ENCODE measurements at regions not wholly inside any gene's neighbourhood (a gene's known extent, or its start where the extent isn't known, plus 50 kb on each side); places are given as distances from the start of the nearest gene placed in this dataset.

GRCh38 chr10:50992972-50993766 is 81.1 kb upstream of the PRKG1 start:
- H3K27ac ChIP-seq: peak overlapping the region; percentile 99
- no peaks in the 10 kb centered on the region for H4K20me1 ChIP-seq (ENCODE audit: insufficient read depth)
- peak overlapping the region; percentile 98 for H3K9ac ChIP-seq
- H3K9me3 ChIP-seq (ENCODE audit: low read depth): no peaks in the 10 kb centered on the region
- peak; percentile 95 for DNase-seq
- in situ Hi-C loops (cut with MboI): no loop called here
- H3K36me3 ChIP-seq (ENCODE audit: low read depth): no peaks in the 10 kb centered on the region
- peak overlapping the region; percentile 99 for H3K4me2 ChIP-seq (ENCODE audit: unreplicated experiment)
- peak overlapping the region; percentile 49 for H2AFZ ChIP-seq
- peaks cover 61% of the 10 kb centered on the region for H3K79me2 ChIP-seq (ENCODE audit: insufficient read depth)
- no peaks in the 10 kb centered on the region for H3K9me2 ChIP-seq (ENCODE audit: insufficient read depth)
- H3K4me3 ChIP-seq: peak overlapping the region; percentile 95
- TF ChIP-seq EZH2 (IDR thresholded peaks at IDR 0.05; ENCODE audit: insufficient read depth, poor library complexity, severe bottlenecking) (no peak), EZH2phosphoT487 (IDR thresholded peaks at IDR 0.05; ENCODE audit: insufficient read depth, low read depth) (no peak)
- H3K27me3 ChIP-seq (replicated peaks; ENCODE audit: insufficient read depth): no peaks in the 10 kb centered on the region
- peaks cover 58% of the 10 kb centered on the region for H3K4me1 ChIP-seq (ENCODE audit: insufficient read depth)
- peaks cover 48% of the 10 kb centered on the region for H3F3A ChIP-seq (ENCODE audit: insufficient read depth)
- 17 to 24% methylated on average over 16 of the region's 16 CpGs for WGBS, 2 experiments (ENCODE audit: low coverage in 1 of 2, low lambda C conversion rate in 2 of 2, missing lambda C conversion rate in 2 of 2)

DNA sequence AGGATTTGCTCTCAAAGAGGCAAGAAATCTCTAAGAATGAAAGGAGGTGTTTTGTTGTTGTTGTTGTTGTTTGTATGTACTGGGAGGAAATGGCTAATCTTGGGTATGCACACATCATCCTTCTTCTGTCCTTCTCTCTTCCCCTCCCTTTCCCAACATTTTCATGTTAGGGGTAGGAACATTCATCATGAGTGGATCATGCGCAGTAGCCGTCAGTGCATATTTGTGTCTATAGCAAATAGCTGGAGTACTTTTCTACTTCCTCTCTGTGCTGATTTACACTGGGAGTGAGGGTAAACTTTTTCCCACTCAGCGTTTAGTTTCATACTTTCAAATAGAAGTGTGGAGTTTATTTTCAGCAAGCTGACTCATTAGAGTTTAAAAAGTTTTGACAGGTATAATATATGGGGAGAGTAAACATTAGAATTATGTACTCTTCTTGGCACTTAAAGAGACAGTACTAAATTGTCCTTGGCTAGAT is 80.5 kb upstream of the PRKG1 start:
- H3K4me3 ChIP-seq: peak overlapping the region; percentile 95
- peak overlapping the region; percentile 99 for H3K27ac ChIP-seq
- H3K9ac ChIP-seq: peak overlapping the region; percentile 98
- in situ Hi-C loops (cut with MboI): no loop called here
- H3K4me1 ChIP-seq (ENCODE audit: insufficient read depth): peaks cover 63% of the 10 kb centered on the region
- no peaks in the 10 kb centered on the region for H4K20me1 ChIP-seq (ENCODE audit: insufficient read depth)
- no peak for TF ChIP-seq EZH2 (IDR thresholded peaks at IDR 0.05; ENCODE audit: insufficient read depth, poor library complexity, severe bottlenecking)
- TF ChIP-seq EZH2phosphoT487 (IDR thresholded peaks at IDR 0.05; ENCODE audit: insufficient read depth, low read depth): no peak
- peak overlapping the region; percentile 49 for H2AFZ ChIP-seq
- H3K9me2 ChIP-seq (ENCODE audit: insufficient read depth): no peaks in the 10 kb centered on the region
- H3K9me3 ChIP-seq (ENCODE audit: low read depth): no peaks in the 10 kb centered on the region
- 0 to 2% methylated on average over 3 of the region's 3 CpGs for WGBS, 2 experiments (ENCODE audit: low coverage in 1 of 2, low lambda C conversion rate in 2 of 2, missing lambda C conversion rate in 2 of 2)
- H3K27me3 ChIP-seq (replicated peaks; ENCODE audit: insufficient read depth): no peaks in the 10 kb centered on the region
- H3K36me3 ChIP-seq (ENCODE audit: low read depth): no peaks in the 10 kb centered on the region
- peak; percentile 84 for DNase-seq
- H3F3A ChIP-seq (ENCODE audit: insufficient read depth): peaks cover 48% of the 10 kb centered on the region
- peak overlapping the region; percentile 99 for H3K4me2 ChIP-seq (ENCODE audit: unreplicated experiment)
- peaks cover 68% of the 10 kb centered on the region for H3K79me2 ChIP-seq (ENCODE audit: insufficient read depth)

- Histone ChIP-seq H3K27me3 (replicated peaks; ENCODE audit: insufficient read depth) (no peaks in the 10 kb centered on the region), H3K4me3 (no peak overlapping the region), H3K27ac (no peak overlapping the region), H3K36me3 (ENCODE audit: low read depth) (no peaks in the 10 kb centered on the region), H3F3A (ENCODE audit: insufficient read depth) (peaks cover 56% of the 10 kb centered on the region), H3K79me2 (ENCODE audit: insufficient read depth) (peaks cover 63% of the 10 kb centered on the region), H3K9me3 (ENCODE audit: low read depth) (no peaks in the 10 kb centered on the region), H3K9ac (no peak overlapping the region), H3K9me2 (ENCODE audit: insufficient read depth) (no peaks in the 10 kb centered on the region), H2AFZ (no peak overlapping the region), H4K20me1 (ENCODE audit: insufficient read depth) (no peaks in the 10 kb centered on the region), H3K4me1 (ENCODE audit: insufficient read depth) (peaks cover 77% of the 10 kb centered on the region), H3K4me2 (ENCODE audit: unreplicated experiment) (no peak overlapping the region)
- WGBS, 2 experiments (ENCODE audit: low coverage in 1 of 2, low lambda C conversion rate in 2 of 2, missing lambda C conversion rate in 2 of 2): 93 to 100% methylated on average over 2 of the region's 2 CpGs
- DNase-seq: no peak
- TF ChIP-seq EZH2phosphoT487 (IDR thresholded peaks at IDR 0.05; ENCODE audit: insufficient read depth, low read depth) (no peak), EZH2 (IDR thresholded peaks at IDR 0.05; ENCODE audit: insufficient read depth, poor library complexity, severe bottlenecking) (no peak)
- in situ Hi-C loops (cut with MboI): no loop called here
Observed at GRCh38 chr10:50997461-50997860, 76.8 kb upstream of the PRKG1 start.

GRCh38 chr10:50999163-50999562 is 75.1 kb upstream of the PRKG1 start:
- WGBS, 2 experiments (ENCODE audit: low coverage in 1 of 2, low lambda C conversion rate in 2 of 2, missing lambda C conversion rate in 2 of 2): 74 to 77% methylated on average over 2 of the region's 2 CpGs
- Histone ChIP-seq H3K4me1 (ENCODE audit: insufficient read depth) (peaks cover 66% of the 10 kb centered on the region), H3K36me3 (ENCODE audit: low read depth) (no peaks in the 10 kb centered on the region), H2AFZ (peak overlapping the region; percentile 59; the same call in 1 of the 2 replicates), H3K9ac (peak overlapping the region; percentile 82), H3K79me2 (ENCODE audit: insufficient read depth) (peaks cover 75% of the 10 kb centered on the region), H3K27ac (peak overlapping the region; percentile 99), H3K9me3 (ENCODE audit: low read depth) (no peaks in the 10 kb centered on the region), H3K4me3 (peak overlapping the region; percentile 54; the same call in 1 of the 2 replicates), H3K27me3 (replicated peaks; ENCODE audit: insufficient read depth) (no peaks in the 10 kb centered on the region), H3F3A (ENCODE audit: insufficient read depth) (peaks cover 39% of the 10 kb centered on the region), H4K20me1 (ENCODE audit: insufficient read depth) (no peaks in the 10 kb centered on the region), H3K9me2 (ENCODE audit: insufficient read depth) (no peaks in the 10 kb centered on the region), H3K4me2 (ENCODE audit: unreplicated experiment) (peak overlapping the region; percentile 90)
- peak; percentile 31 for DNase-seq
- in situ Hi-C loops (cut with MboI): no loop called here
- TF ChIP-seq EZH2phosphoT487 (IDR thresholded peaks at IDR 0.05; ENCODE audit: insufficient read depth, low read depth): no peak
- TF ChIP-seq EZH2 (IDR thresholded peaks at IDR 0.05; ENCODE audit: insufficient read depth, poor library complexity, severe bottlenecking): no peak

All from GM23248 (cell line).